ENCODE measurements at regions not wholly inside any gene's neighbourhood (a gene's known extent, or its start where the extent isn't known, plus 50 kb on each side); places are given as distances from the start of the nearest gene placed in this dataset.
"Not testable (repeated sequence)": the region's sequence is repeated elsewhere in the genome, so short reads cannot be mapped to it uniquely, and the experiment has no call there.

GRCh38 chr12:9542827-9543226 lies 64.9 kb downstream of the KLRB1 start:
- not testable (repeated sequence) for TF ChIP-seq CTCF, POLR2A (IDR thresholded peaks at IDR 0.05)
